GM18909 (cell line): ENCODE measurements at regions not wholly inside any gene's neighbourhood (a gene's known extent, or its start where the extent isn't known, plus 50 kb on each side); places are given as distances from the start of the nearest gene placed in this dataset.

Experiments
- ATAC-seq: cut with Tn5 transposase; IDR thresholded peaks from one replicate; pipeline ENCODE4 v1.9.1; 2021; ENCODE audit warnings: mild to moderate bottlenecking; ENCODE audit not compliant: unreplicated experiment, poor library complexity

GRCh38 chr6:156725712-156726111, 51.5 kb upstream of the ARID1B start:
- no peak for ATAC-seq

DNA sequence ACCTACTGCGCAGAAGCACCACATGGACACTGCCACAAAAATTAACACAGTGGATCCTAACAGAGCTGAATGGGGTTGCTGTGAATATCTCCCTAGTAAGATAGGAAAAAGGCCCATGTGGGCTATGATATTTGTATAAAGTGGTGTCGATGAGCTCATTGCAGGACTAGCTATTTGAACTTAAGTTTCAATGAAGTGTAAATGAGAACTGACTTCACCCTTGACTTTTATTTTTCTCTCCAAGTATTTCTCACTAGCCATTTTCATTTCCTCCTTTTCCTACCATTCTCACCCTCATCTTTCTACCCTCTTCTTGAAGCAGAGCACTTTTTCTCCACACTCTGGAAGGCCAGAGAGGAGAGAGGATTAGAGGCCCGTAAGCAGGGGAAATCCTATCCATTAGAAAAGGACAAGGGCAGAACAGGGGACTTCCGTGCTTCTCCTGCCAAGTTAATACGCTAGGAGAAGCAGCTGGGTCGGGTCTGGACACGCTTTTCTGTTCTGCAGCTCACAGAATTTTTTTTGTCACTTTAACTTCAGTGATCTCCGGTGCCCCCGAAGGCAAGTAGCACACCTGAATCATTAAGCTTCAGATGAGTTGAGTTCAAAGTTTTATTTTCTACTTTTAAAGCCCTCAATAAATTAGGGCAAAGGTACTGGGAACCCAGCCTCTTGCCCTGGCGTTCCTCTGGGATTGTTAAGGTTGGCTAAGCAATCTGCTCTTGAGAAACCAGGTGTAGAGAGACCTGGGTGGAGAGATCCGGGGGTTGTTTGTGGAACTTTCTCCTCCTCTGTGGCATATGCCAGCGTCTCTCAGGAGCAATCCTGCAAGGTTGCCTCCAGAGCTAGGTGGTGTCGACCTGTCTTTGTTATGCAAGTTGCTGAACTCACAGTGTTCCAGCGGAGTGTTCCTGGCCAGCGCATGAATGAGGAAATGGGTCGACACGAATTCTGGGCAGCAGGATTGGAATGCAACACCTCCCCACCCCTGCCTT, 56.2 kb upstream of the ARID1B start:
- ATAC-seq = peak; percentile 52

DNA sequence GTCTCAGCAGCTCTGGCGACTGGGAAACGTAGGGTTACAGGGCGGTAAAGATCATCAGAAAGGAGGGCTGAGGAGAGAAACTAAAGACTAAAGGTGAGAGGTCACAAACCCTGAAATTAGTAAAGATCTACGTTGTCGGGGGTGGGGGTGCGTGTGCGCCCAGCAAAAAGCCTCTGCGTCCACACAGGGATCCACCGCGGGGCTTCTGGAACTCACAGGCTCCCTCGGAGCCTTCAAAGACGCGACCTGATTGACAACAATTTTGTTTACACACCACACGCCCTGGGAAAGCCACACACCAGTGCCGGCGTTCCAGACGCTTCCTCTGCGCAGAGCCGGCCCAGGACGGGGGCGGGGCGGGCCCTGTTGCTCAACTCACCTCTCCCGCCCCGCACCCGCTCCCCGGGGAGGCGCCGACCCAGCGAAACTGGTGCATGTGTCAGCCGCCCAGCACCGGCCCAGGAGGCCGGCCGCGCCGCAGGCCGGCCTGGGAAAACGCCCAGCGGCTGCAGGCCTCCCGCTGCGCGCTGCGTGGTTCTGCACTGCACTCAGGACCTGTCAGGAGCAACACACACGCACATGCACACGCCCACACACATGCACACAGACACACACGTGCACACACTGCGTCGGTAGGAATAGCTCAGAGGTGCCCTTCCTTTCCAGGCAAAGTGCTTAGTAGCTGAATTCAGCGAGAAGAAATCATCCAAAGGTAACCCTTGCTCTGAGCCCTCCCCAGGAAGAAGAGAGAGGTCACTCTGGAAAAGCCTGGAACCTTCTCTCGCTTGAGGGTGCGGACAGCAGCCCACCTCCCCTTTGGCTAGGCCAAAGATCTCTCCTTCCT, 57.2 kb upstream of the ARID1B start:
- ATAC-seq = peak; percentile 87

GRCh38 chr6:156719395-156719719, 57.8 kb upstream of the ARID1B start:
- ATAC-seq = no peak

DNA sequence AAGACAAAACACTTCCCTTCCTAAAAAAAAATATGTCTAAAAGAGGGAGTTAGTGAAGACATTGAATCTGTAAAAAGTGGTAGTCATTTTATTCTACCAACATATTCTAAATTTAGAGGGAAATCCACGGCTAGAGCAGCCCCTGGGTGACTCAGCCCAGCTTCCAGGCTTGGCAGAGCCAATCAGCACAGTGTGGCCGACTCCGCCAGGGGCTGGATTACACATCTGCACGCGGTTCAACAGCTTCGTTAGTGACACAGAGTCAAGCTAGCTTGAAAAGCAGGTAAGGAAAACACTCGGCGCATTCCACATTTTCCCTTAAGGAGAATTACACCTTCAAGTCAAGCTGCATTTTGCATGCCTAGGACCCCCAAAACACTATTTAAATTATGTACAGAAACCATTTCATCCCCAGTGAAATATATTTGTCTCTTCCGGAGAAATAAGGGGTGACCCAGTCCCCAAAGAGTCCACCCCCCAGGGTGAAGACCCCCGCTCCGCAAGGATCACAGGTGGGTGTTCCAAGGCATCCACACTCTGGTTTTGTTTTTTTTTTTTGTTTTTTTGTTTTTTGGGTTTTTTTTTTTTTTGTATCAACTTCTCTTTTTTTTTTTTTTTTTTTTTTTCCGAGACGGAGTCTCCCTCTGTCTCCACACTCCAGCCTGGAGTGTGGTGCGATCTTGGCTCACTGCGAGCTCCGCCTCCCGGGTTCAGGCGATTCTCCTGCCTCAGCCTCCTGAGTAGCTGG, 58.4 kb upstream of the ARID1B start:
- ATAC-seq = no peak

GRCh38 chr6:156717542-156717941, 59.6 kb upstream of the ARID1B start:
- ATAC-seq = no peak

GRCh38 chr6:156715839-156716238, 61.3 kb upstream of the ARID1B start:
- ATAC-seq = no peak

GRCh38 chr6:156713548-156713947, 63.6 kb upstream of the ARID1B start:
- ATAC-seq = no peak

- ATAC-seq = no peak
Measured at GRCh38 chr6:156710479-156710878, 66.7 kb upstream of the ARID1B start.

DNA sequence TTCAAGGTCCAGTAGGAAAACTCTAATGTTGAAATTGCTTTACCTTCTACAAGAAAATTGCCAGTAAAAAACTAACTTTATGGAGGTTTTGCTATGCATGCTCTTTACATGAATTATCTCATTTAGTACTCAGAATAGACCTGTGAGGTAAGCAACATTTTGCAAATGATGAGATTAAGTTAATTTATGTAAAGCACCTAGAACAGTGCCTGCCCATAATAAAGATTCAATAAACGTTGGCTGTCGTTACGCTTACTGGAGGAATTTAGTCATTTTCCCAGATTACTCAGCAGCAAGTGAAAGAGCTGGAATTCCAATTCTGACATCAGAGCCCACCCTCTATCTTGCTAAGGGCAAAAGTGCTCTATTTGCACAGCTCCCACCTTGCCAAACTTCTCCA, 69.4 kb upstream of the ARID1B start:
- ATAC-seq = no peak

DNA sequence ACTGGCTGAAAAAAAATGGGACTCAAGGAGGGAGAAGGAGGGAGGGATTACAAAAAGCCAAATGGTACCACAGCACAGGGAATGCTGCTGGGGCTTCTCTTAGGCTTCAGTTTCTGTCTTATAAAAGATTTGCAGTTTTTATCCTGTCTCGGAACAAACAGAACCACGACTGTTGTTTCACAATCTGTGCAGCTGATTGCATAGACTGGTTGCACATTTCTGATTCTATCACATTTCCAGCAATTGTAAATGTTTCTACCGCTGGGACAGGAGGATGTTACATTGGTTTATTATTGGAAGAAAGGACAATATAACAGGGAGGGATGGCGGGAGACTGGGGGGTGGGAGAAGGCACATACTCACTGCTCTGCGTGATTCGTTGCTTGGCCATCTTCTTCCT, 73.5 kb upstream of the ARID1B start:
- ATAC-seq = no peak

DNA sequence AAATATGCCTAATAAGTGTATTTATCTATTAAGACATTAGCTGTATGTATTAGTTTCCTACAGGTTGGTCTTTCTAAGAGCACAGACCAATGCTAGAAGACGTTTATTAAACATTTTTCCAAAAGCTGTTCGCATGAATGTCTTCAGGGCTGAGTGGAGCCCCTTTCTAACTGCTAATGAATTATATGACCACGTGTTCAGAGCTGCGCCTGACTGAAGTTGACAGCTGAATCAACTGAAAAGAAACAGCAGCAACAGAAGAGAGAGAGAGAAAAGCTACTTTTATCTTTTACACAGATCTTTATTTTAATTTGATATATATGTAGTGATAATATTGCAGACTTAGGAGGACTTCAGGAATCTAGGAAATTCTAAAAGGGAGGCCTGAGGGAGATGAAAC, 75.2 kb upstream of the ARID1B start:
- ATAC-seq = no peak

DNA sequence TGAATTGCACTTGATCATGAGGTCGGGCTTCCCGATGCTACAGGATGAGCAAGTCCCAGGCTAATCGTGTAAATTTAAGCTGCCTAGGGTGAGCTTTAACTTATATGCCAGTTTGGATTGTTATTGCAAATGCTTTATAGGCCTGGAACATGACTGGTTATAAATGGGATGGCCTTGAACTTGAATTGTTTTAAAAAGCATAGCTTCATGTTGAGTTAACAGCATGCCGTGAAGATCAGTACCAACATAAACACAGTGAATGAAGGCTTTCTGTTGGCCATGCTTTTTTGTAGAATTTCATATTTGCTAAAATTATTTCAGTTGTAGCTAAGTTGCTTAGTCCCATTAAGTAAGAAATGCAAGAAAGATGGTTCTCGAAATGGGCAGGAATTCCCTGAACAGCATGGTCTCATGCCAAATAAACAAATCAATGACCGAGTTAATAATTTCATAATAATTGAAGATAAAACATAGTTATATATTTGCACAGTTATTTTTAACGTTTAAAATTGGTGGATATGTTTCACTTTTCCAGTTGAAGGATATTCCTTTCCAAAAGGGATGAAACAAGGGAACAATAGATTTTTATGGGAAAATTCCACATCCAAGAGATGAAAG, 76.6 kb upstream of the ARID1B start:
- ATAC-seq = no peak

GRCh38 chr6:156699935-156700334, 77.2 kb upstream of the ARID1B start:
- no peak for ATAC-seq

- peak; percentile 46 for ATAC-seq
Measured at GRCh38 chr6:156699017-156699421, 78.2 kb upstream of the ARID1B start.

DNA sequence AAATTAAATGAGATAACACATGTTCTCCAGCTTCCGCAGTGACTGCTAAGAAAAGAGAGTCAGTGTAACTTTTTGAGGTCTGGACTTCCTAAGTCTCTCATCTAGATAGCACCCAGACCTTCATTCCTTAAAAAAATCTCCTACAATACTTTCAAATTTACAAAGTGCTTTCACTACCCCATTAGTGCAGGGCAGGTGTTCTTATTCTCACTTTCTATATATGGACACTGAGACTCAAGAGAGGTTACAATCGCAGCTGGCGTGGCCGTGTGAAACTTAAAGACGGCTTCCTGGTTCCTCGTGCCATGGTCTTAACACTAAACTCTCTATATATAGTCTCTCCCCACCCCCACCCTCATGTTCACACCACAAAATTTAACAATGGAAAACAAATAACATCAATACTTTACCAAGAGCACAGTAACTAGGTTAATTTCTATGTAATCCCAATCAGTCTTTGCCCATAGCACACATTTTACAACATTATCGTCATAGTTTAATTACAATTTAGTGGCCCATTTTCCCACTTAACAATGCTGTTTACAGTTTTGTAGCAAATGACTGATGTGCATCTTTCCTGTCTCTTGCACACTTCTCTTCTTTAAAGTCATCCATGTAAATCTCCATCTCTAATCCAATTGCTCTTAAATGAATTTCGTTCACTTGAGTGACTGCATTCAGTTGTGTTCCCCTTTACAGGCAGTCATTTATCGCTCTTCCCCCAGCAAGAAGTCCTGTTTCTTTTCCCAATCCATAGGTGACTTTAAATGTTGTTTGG, 78.8 kb upstream of the ARID1B start:
- ATAC-seq = peak; percentile 84

- peak; percentile 40 for ATAC-seq
Measured at GRCh38 chr6:156697225-156697830, 79.8 kb upstream of the ARID1B start.

DNA sequence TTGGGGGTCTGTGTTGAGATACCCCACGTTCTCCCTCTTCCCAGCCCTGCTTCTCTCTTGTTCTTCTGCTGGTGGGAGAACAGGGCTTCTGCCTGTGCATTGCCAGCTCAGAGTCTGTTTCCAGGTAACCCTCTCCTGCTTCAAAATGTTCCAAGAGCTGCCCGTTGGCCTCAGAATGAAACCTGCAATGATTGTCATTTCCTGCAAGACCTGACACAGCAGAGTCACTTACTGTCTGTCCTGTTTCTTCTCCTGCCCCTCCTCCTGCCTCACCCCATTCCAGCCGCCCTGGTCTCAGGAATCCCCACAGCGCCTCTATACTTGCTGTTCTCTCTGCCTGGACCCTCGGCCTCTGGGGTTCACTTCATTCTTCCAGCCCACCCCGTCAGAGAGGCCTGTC, 81.4 kb upstream of the ARID1B start:
- no peak for ATAC-seq

- no peak for ATAC-seq
Measured at GRCh38 chr6:156694679-156695078, 82.5 kb upstream of the ARID1B start.
